ENCODE measurements at regions not wholly inside any gene's neighbourhood (a gene's known extent, or its start where the extent isn't known, plus 50 kb on each side); places are given as distances from the start of the nearest gene placed in this dataset.

GRCh38 chr14:54121466-54122027 lies 164.9 kb upstream of the BMP4 start:
- ATAC-seq (no peak), DNase-seq (no peak)
- Histone ChIP-seq H3K4me1 (no peaks in the 10 kb centered on the region), H3K9me3 (no peaks in the 10 kb centered on the region), H3K27ac (no peak overlapping the region), H3K27me3 (no peaks in the 10 kb centered on the region), H3K4me3 (no peak overlapping the region), H3K36me3 (no peaks in the 10 kb centered on the region)
- intact Hi-C loops (cut with DNase I): no loop called here
- TF ChIP-seq, protein P1, sequence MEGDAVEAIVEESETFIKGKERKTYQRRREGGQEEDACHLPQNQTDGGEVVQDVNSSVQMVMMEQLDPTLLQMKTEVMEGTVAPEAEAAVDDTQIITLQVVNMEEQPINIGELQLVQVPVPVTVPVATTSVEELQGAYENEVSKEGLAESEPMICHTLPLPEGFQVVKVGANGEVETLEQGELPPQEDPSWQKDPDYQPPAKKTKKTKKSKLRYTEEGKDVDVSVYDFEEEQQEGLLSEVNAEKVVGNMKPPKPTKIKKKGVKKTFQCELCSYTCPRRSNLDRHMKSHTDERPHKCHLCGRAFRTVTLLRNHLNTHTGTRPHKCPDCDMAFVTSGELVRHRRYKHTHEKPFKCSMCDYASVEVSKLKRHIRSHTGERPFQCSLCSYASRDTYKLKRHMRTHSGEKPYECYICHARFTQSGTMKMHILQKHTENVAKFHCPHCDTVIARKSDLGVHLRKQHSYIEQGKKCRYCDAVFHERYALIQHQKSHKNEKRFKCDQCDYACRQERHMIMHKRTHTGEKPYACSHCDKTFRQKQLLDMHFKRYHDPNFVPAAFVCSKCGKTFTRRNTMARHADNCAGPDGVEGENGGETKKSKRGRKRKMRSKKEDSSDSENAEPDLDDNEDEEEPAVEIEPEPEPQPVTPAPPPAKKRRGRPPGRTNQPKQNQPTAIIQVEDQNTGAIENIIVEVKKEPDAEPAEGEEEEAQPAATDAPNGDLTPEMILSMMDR (IDR thresholded peaks at IDR 0.05): no peak

GRCh38 chr14:54123841-54124240 lies 167.2 kb upstream of the BMP4 start:
- Histone ChIP-seq H3K27ac (no peak overlapping the region), H3K9me3 (no peaks in the 10 kb centered on the region), H3K4me3 (no peak overlapping the region), H3K4me1 (no peaks in the 10 kb centered on the region), H3K27me3 (no peaks in the 10 kb centered on the region), H3K36me3 (no peaks in the 10 kb centered on the region)
- TF ChIP-seq, protein P1 (IDR thresholded peaks at IDR 0.05): no peak
- DNase-seq (no peak), ATAC-seq (no peak)
- intact Hi-C loops (cut with DNase I): no loop called here

DNA sequence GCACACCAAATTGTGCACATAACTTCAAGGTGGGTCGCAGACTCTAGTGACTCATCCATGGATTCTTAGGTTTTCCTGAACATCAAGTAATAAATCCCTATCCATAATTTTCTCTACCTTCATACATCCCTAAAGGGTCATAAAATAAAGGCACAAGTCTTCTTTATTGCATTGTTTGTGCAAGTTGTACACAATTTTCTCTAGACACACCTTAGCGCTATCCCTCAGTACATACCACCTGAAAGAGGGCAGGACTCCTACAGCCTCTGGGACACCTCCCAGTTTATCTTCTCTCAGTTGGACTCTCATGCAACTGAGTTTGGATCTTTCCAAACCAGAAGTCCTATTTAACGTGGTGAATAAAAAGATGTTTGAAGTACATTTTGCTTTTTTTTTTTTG lies 168.5 kb upstream of the BMP4 start:
- Histone ChIP-seq H3K27me3 (no peaks in the 10 kb centered on the region), H3K36me3 (no peaks in the 10 kb centered on the region), H3K4me1 (no peaks in the 10 kb centered on the region), H3K27ac (no peak overlapping the region), H3K4me3 (no peak overlapping the region), H3K9me3 (no peaks in the 10 kb centered on the region)
- DNase-seq: no peak
- TF ChIP-seq, protein P1 (IDR thresholded peaks at IDR 0.05): no peak
- no peak for ATAC-seq
- intact Hi-C loops (cut with DNase I): no loop called here

GRCh38 chr14:54126947-54127346 lies 170.3 kb upstream of the BMP4 start:
- TF ChIP-seq, protein P1 (IDR thresholded peaks at IDR 0.05): no peak
- Histone ChIP-seq H3K36me3 (no peaks in the 10 kb centered on the region), H3K4me1 (no peaks in the 10 kb centered on the region), H3K27me3 (no peaks in the 10 kb centered on the region), H3K9me3 (no peaks in the 10 kb centered on the region), H3K27ac (no peak overlapping the region), H3K4me3 (no peak overlapping the region)
- DNase-seq (no peak), ATAC-seq (peak; percentile 26)
- intact Hi-C loops (cut with DNase I): no loop called here

DNA sequence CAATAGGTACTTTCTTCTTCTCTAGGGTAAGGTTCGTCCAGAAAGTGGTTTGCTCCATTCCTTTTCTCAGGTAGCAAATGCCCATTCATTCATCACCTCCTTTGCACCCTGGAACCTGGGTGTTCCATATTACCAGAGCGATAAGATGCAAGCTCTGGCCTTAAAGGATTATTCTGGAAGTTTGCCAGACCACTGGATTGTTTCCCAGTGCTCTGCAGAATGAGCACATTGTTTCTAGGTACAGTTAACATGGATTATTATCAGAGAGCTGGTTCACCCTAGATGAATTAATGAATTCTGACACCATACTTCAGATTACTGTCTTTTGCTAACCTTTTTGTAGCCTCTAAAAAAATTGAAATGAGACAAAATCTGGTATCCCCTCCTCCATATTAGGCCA lies 170.9 kb upstream of the BMP4 start:
- H3K36me3 ChIP-seq: no peaks in the 10 kb centered on the region
- no peak for ATAC-seq

More for the DNA sequence above, 170.9 kb upstream of the BMP4 start:
- TF ChIP-seq, protein P1 (IDR thresholded peaks at IDR 0.05): no peak
- H3K9me3 ChIP-seq: no peaks in the 10 kb centered on the region
- H3K27ac ChIP-seq: no peak overlapping the region
- H3K4me1 ChIP-seq: no peaks in the 10 kb centered on the region
- DNase-seq: no peak
- H3K4me3 ChIP-seq: no peak overlapping the region
- no peaks in the 10 kb centered on the region for H3K27me3 ChIP-seq
- intact Hi-C loops (cut with DNase I): no loop called here

Measured in left lung (tissue), 4 donors.